WTC11 (cell line): ENCODE measurements at regions not wholly inside any gene's neighbourhood (a gene's known extent, or its start where the extent isn't known, plus 50 kb on each side); places are given as distances from the start of the nearest gene placed in this dataset.

ENCODE experiments used
- ATAC-seq: fragments of 200-7000 bp; cut with Tn5 transposase; 2 replicates; pipeline ENCODE4 v1.10.0; 2021; ENCODE audit warnings: mild to moderate bottlenecking, moderate library complexity
- CTCF ChIA-PET: fragments of 300-600 bp; sonication (Branson Sonifier 250); formaldehyde crosslinking; loops from one replicate; lab custom pipeline; 2021; ENCODE audit warnings: antibody characterized with exemption; lab: Charles Lee
- POLR2A ChIA-PET: fragments of 350-600 bp; sonication (Branson Sonifier 250); formaldehyde crosslinking; loops from one replicate; lab custom pipeline; 2021; ENCODE audit warnings: antibody characterized with exemption; lab: Charles Lee
- DNase-seq: peaks from one replicate; pipeline ENCODE4 v3.0.0; 2021; ENCODE audit warnings: low spot score
- H3K27ac Mint-ChIP-seq: 2 replicates; pipeline ENCODE4 v1.8.0; 2021; ENCODE audit warnings: mixed read lengths
- H3K27me3 Mint-ChIP-seq: 2 replicates; pipeline ENCODE4 v1.8.0; 2021; ENCODE audit warnings: low read depth, mild to moderate bottlenecking, moderate library complexity, mixed read lengths
- H3K36me3 Mint-ChIP-seq: 2 replicates; pipeline ENCODE4 v1.8.0; 2021; ENCODE audit warnings: mixed read lengths
- H3K4me1 Mint-ChIP-seq: 2 replicates; pipeline ENCODE4 v1.8.0; 2022; ENCODE audit warnings: mixed read lengths
- H3K4me3 Mint-ChIP-seq: 2 replicates; pipeline ENCODE4 v1.8.0; 2021; ENCODE audit warnings: mild to moderate bottlenecking, moderate library complexity, mixed read lengths
- H3K9me3 Mint-ChIP-seq: 2 replicates; pipeline ENCODE4 v1.8.0; 2021; ENCODE audit warnings: mixed read lengths
- ARID4B ChIP-seq: sonication (generic); formaldehyde crosslinking; IDR thresholded peaks from 2 replicates; pipeline ENCODE4 v1.8.0; 2023; ENCODE audit warnings: missing genetic modification reagents, mild to moderate bottlenecking, borderline replicate concordance
- CREB1 ChIP-seq: sonication (generic); formaldehyde crosslinking; IDR thresholded peaks from 2 replicates; pipeline ENCODE4 v1.8.0; 2023; ENCODE audit warnings: mild to moderate bottlenecking, missing genetic modification reagents
- E2F1 ChIP-seq: sonication (generic); formaldehyde crosslinking; IDR thresholded peaks from 2 replicates; pipeline ENCODE4 v1.8.0; 2022; ENCODE audit warnings: mild to moderate bottlenecking, missing genetic modification reagents
- ELF4 ChIP-seq: sonication (generic); formaldehyde crosslinking; IDR thresholded peaks from 2 replicates; pipeline ENCODE4 v1.8.1; 2022; ENCODE audit warnings: low read depth, mild to moderate bottlenecking, moderate library complexity, missing genetic modification reagents
- GABPB1 ChIP-seq: sonication (generic); formaldehyde crosslinking; IDR thresholded peaks from 2 replicates; pipeline ENCODE4 v1.8.1; 2023; ENCODE audit warnings: mild to moderate bottlenecking, missing genetic modification reagents
- GTF2I ChIP-seq: fragments of 250-450 bp; sonication (Bioruptor Pico); conservative IDR thresholded peaks from 2 replicates; pipeline ENCODE4 v1.4.0; 2021; ENCODE audit warnings: mild to moderate bottlenecking
- MXD4 ChIP-seq: fragments of 250-450 bp; sonication (Bioruptor Pico); IDR thresholded peaks from 2 replicates; pipeline ENCODE4 v1.8.0; 2021; ENCODE audit warnings: mild to moderate bottlenecking, moderate library complexity, borderline replicate concordance
- MYBL2 ChIP-seq: sonication (generic); formaldehyde crosslinking; IDR thresholded peaks from 2 replicates; pipeline ENCODE4 v1.8.1; 2023; ENCODE audit warnings: mild to moderate bottlenecking, moderate library complexity, missing genetic modification reagents
- NFATC4 ChIP-seq: fragments of 250-450 bp; sonication (Bioruptor Pico); IDR thresholded peaks from 2 replicates; pipeline ENCODE4 v1.9.0; 2021; ENCODE audit warnings: mild to moderate bottlenecking
- NFE2L1 ChIP-seq: sonication (generic); formaldehyde crosslinking; IDR thresholded peaks from 2 replicates; pipeline ENCODE4 v1.8.1; 2023; ENCODE audit warnings: missing genetic modification reagents
- NR2C2 ChIP-seq: sonication (generic); formaldehyde crosslinking; IDR thresholded peaks from 2 replicates; pipeline ENCODE4 v1.8.0; 2022; ENCODE audit warnings: mild to moderate bottlenecking, missing genetic modification reagents
- SMAD3 ChIP-seq: sonication (generic); formaldehyde crosslinking; IDR thresholded peaks from 2 replicates; pipeline ENCODE4 v1.8.0; 2022; ENCODE audit warnings: missing genetic modification reagents, mild to moderate bottlenecking, borderline replicate concordance
- SOX15 ChIP-seq: fragments of 250-450 bp; sonication (Bioruptor Pico); IDR thresholded peaks from 2 replicates; pipeline ENCODE4 v1.9.0; 2021; ENCODE audit warnings: mild to moderate bottlenecking
- SP1 ChIP-seq: sonication (generic); formaldehyde crosslinking; conservative IDR thresholded peaks from 2 replicates; pipeline ENCODE4 v1.8.1; 2022; ENCODE audit warnings: missing genetic modification reagents
- TCF7 ChIP-seq: sonication (generic); formaldehyde crosslinking; IDR thresholded peaks from 2 replicates; pipeline ENCODE4 v1.8.0; 2022; ENCODE audit warnings: mild to moderate bottlenecking, low read depth, missing genetic modification reagents, moderate library complexity
- TP53 ChIP-seq: sonication (generic); formaldehyde crosslinking; IDR thresholded peaks from 2 replicates; pipeline ENCODE4 v1.8.1; 2023; ENCODE audit warnings: mild to moderate bottlenecking, missing genetic modification reagents
- ZNF121 ChIP-seq: sonication (generic); formaldehyde crosslinking; IDR thresholded peaks from 2 replicates; pipeline ENCODE4 v1.8.0; 2023; ENCODE audit warnings: missing genetic modification reagents
- ZNF263 ChIP-seq: sonication (generic); formaldehyde crosslinking; IDR thresholded peaks from 2 replicates; pipeline ENCODE4 v1.8.1; 2022; ENCODE audit warnings: low read depth, mild to moderate bottlenecking, moderate library complexity, missing genetic modification reagents
- ZNF396 ChIP-seq: fragments of 250-450 bp; sonication (Bioruptor Pico); IDR thresholded peaks from 2 replicates; pipeline ENCODE4 v1.8.0; 2021; ENCODE audit warnings: mild to moderate bottlenecking, moderate library complexity, borderline replicate concordance
- ZNF671 ChIP-seq: fragments of 250-450 bp; sonication (Bioruptor Pico); IDR thresholded peaks from 2 replicates; pipeline ENCODE4 v1.8.0; 2021; ENCODE audit warnings: mild to moderate bottlenecking
- TF ChIP-seq, protein P1 (sequence below): sonication (generic); formaldehyde crosslinking; IDR thresholded peaks from 2 replicates; pipeline ENCODE4 v1.8.0; 2022; ENCODE audit warnings: mild to moderate bottlenecking, missing genetic modification reagents
- TF ChIP-seq, protein P2 (sequence below): fragments of 250-450 bp; sonication (Bioruptor Pico); IDR thresholded peaks from 2 replicates; pipeline ENCODE4 v1.9.0; 2021; ENCODE audit warnings: moderate library complexity, mild to moderate bottlenecking, inconsistent platforms, borderline replicate concordance
- TF ChIP-seq, protein P3 (sequence below): sonication (generic); formaldehyde crosslinking; conservative IDR thresholded peaks from 2 replicates; pipeline ENCODE4 v1.8.1; 2022; ENCODE audit warnings: mild to moderate bottlenecking, missing genetic modification reagents

DNA sequence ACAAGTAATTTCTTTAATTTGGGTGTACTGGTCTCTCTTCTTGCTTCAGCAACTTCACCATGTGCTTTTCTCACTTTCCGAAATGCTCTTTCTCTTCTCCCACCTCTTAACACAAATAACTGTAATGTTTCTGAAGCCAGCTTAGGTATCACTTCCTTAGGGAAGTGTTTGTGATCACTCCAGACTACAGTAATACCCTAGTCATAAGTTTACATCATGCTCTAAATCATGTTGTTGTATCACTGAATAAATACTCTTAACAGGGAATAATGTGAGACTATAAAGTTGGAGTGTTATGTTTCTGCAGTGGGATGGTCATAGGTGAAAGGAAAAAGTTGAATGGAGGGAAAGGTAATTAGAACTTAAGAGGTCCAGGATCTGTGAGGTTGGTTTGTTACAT, 712.3 kb downstream of the C4orf33 start (continued):
- TF ChIP-seq GTF2I (no peak), ELF4 (no peak)
- TF ChIP-seq, protein P1, sequence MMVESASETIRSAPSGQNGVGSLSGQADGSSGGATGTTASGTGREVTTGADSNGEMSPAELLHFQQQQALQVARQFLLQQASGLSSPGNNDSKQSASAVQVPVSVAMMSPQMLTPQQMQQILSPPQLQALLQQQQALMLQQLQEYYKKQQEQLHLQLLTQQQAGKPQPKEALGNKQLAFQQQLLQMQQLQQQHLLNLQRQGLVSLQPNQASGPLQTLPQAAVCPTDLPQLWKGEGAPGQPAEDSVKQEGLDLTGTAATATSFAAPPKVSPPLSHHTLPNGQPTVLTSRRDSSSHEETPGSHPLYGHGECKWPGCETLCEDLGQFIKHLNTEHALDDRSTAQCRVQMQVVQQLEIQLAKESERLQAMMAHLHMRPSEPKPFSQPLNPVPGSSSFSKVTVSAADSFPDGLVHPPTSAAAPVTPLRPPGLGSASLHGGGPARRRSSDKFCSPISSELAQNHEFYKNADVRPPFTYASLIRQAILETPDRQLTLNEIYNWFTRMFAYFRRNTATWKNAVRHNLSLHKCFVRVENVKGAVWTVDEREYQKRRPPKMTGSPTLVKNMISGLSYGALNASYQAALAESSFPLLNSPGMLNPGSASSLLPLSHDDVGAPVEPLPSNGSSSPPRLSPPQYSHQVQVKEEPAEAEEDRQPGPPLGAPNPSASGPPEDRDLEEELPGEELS (CRISPR knock-in tag) = no peak

GRCh38 chr4:129821073-129821472, 725.1 kb downstream of the C4orf33 start:
- CTCF ChIA-PET = no interaction called here
- no peak for TF ChIP-seq MXD4 (CRISPR knock-in tag)
- TF ChIP-seq GABPB1 = no peak
- TF ChIP-seq ZNF396 (CRISPR knock-in tag) = no peak
- no peak for TF ChIP-seq ZNF121
- TF ChIP-seq TP53 = no peak
- TF ChIP-seq ELF4 = no peak
- no peak for TF ChIP-seq MYBL2
- TF ChIP-seq ARID4B (CRISPR knock-in tag) = no peak
- no peak for TF ChIP-seq SP1 (CRISPR knock-in tag)
- no peak for TF ChIP-seq E2F1 (CRISPR knock-in tag)
- ATAC-seq = no peak
- Mint-ChIP-seq H3K4me3 (no peak overlapping the region), H3K4me1 (peaks cover 16% of the 10 kb centered on the region), H3K9me3 (no peaks in the 10 kb centered on the region), H3K36me3 (no peaks in the 10 kb centered on the region), H3K27me3 (no peaks in the 10 kb centered on the region), H3K27ac (no peak overlapping the region)
- no peak for DNase-seq
- POLR2A ChIA-PET = no interaction called here

DNA sequence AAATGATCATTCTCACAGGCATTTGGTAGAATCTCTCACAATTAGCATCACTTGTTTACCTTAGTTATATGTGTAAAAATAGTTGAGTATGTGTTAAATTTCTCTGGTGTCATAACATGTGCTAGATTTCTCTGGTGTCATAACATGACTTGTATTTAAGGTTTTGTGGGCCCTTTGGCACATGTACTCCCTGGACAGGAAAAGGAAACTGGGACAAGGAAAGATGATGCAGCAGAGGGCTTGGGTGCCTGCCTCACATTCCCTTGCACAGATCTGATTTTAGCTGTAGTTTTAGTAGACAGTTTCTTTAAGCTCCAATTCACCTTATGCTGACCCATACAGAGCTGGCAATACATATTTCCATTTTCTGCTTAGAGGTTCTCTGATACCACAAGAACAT, 726.0 kb downstream of the C4orf33 start:
- H3K4me3 Mint-ChIP-seq = no peak overlapping the region
- H3K9me3 Mint-ChIP-seq = no peaks in the 10 kb centered on the region
- H3K36me3 Mint-ChIP-seq = no peaks in the 10 kb centered on the region
- no peaks in the 10 kb centered on the region for H3K27me3 Mint-ChIP-seq
- POLR2A ChIA-PET = no interaction called here
- H3K27ac Mint-ChIP-seq = no peak overlapping the region
- no peak for ATAC-seq
- peaks cover 13% of the 10 kb centered on the region for H3K4me1 Mint-ChIP-seq
- TF ChIP-seq, protein P2, sequence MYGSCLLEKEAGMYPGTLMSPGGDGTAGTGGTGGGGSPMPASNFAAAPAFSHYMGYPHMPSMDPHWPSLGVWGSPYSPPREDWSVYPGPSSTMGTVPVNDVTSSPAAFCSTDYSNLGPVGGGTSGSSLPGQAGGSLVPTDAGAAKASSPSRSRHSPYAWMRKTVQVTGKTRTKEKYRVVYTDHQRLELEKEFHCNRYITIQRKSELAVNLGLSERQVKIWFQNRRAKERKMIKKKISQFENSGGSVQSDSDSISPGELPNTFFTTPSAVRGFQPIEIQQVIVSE = no peak
- TF ChIP-seq SMAD3 = no peak
- no peak for TF ChIP-seq NFE2L1 (CRISPR knock-in tag)
- no peak for TF ChIP-seq NFATC4 (CRISPR knock-in tag)
- TF ChIP-seq TCF7 = no peak
- TF ChIP-seq, protein P3, sequence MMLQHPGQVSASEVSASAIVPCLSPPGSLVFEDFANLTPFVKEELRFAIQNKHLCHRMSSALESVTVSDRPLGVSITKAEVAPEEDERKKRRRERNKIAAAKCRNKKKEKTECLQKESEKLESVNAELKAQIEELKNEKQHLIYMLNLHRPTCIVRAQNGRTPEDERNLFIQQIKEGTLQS = no peak
- TF ChIP-seq NR2C2 (CRISPR knock-in tag) = no peak
- TF ChIP-seq ARID4B (CRISPR knock-in tag) = no peak
- TF ChIP-seq ZNF263 (CRISPR knock-in tag) = no peak
- TF ChIP-seq ZNF121 = no peak
- no peak for TF ChIP-seq CREB1 (CRISPR knock-in tag)
- TF ChIP-seq SOX15 (CRISPR knock-in tag) = no peak
- no peak for TF ChIP-seq ZNF671
- no peak for DNase-seq
- CTCF ChIA-PET = no interaction called here
